CD14-positive monocyte (primary cell): ENCODE measurements at regions not wholly inside any gene's neighbourhood (a gene's known extent, or its start where the extent isn't known, plus 50 kb on each side); places are given as distances from the start of the nearest gene placed in this dataset.

Source experiments
- DNase-seq, 3 donors: peaks; one replicate each; pipeline ENCODE4 v3.0.0-alpha.2; 2011 to 2022
- H2AFZ ChIP-seq: 2 replicates; pipeline ENCODE4 v1.6.0; 2012; ENCODE audit warnings: mild to moderate bottlenecking, low read depth, low read length, inconsistent platforms; ENCODE audit not compliant: insufficient read depth, poor library complexity, severe bottlenecking
- H3K27ac ChIP-seq, 2 donors: 1 replicate in 1 of 2; 2 replicates in 1 of 2; pipeline ENCODE4 v1.5.1; 2012 to 2013; ENCODE audit warnings: low read length in 2 of 2, control low read depth in 1 of 2, inconsistent platforms in 1 of 2, low read depth in 1 of 2, mild to moderate bottlenecking in 1 of 2
- H3K27me3 ChIP-seq, 2 donors: one replicate each; pipeline versions ENCODE4 v1.6.0 to v1.6.1; 2011 to 2013; ENCODE audit warnings: low read length in 2 of 2; ENCODE audit not compliant: control insufficient read depth in 2 of 2, insufficient read depth in 2 of 2
- H3K36me3 ChIP-seq, 2 donors: replicated peaks in 1 of 2; 1 replicate in 1 of 2; 2 replicates in 1 of 2; pipeline versions ENCODE4 v1.5.1 to v1.6.1; 2012 to 2013; ENCODE audit warnings: low read length in 2 of 2, control low read depth in 1 of 2, inconsistent platforms in 1 of 2, mild to moderate bottlenecking in 1 of 2; ENCODE audit not compliant: insufficient read depth in 2 of 2, control insufficient read depth in 1 of 2
- H3K4me1 ChIP-seq, 2 donors: 1 replicate in 1 of 2; 2 replicates in 1 of 2; pipeline versions ENCODE4 v1.5.1 to v1.6.1; 2012 to 2013; ENCODE audit warnings: low read length in 2 of 2, control low read depth in 1 of 2, inconsistent platforms in 1 of 2, mild to moderate bottlenecking in 1 of 2, moderate library complexity in 1 of 2; ENCODE audit not compliant: insufficient read depth in 2 of 2, control insufficient read depth in 1 of 2
- H3K4me2 ChIP-seq: replicated peaks from 2 replicates; pipeline ENCODE3; 2012; ENCODE audit warnings: low read length, moderate library complexity, mild to moderate bottlenecking; ENCODE audit not compliant: poor library complexity, severe bottlenecking; ENCODE audit errors: extremely low read depth
- H3K4me3 ChIP-seq, 3 experiments: fragments of 200-600 bp in 1 of 3; sonication (generic) in 1 of 3; replicated peaks in 1 of 3; 1 replicate in 2 of 3; 2 replicates in 1 of 3; pipeline ENCODE4 v1.5.1; 2011 to 2013; ENCODE audit warnings: low read length in 3 of 3, mild to moderate bottlenecking in 3 of 3, control low read depth in 2 of 3, low read depth in 2 of 3, inconsistent platforms in 1 of 3, moderate library complexity in 1 of 3
- H3K79me2 ChIP-seq: 2 replicates; pipeline ENCODE4 v1.6.0; 2012; ENCODE audit warnings: mild to moderate bottlenecking, control low read depth, inconsistent platforms, low read length, moderate library complexity; ENCODE audit not compliant: insufficient read depth
- H3K9ac ChIP-seq: 2 replicates; pipeline ENCODE4 v1.6.0; 2017; ENCODE audit warnings: low read length, mild to moderate bottlenecking; ENCODE audit not compliant: insufficient read depth, poor library complexity, severe bottlenecking
- H3K9me3 ChIP-seq, 2 donors: replicated peaks in 1 of 2; 1 replicate in 1 of 2; 2 replicates in 1 of 2; pipeline versions ENCODE4 v1.5.1 to v1.6.1; 2012 to 2013; ENCODE audit warnings: low read length in 2 of 2, control low read depth in 1 of 2; ENCODE audit not compliant: control insufficient read depth in 1 of 2, insufficient read depth in 1 of 2
- H4K20me1 ChIP-seq: 2 replicates; pipeline ENCODE4 v1.6.0; 2012; ENCODE audit warnings: mild to moderate bottlenecking, low read length, control low read depth, moderate library complexity; ENCODE audit not compliant: insufficient read depth
- H3K27ac Mint-ChIP-seq, 7 donors: one replicate each; pipeline ENCODE4 v1.8.0; 2020; ENCODE audit warnings: mild to moderate bottlenecking in 7 of 7, mixed read lengths in 7 of 7, moderate library complexity in 6 of 7, inconsistent platforms in 2 of 7
- H3K27me3 Mint-ChIP-seq, 3 donors: one replicate each; pipeline ENCODE4 v1.8.0; 2021 to 2022; ENCODE audit warnings: low read depth in 3 of 3, mild to moderate bottlenecking in 3 of 3, mixed read lengths in 3 of 3, moderate library complexity in 3 of 3, inconsistent platforms in 1 of 3
- H3K36me3 Mint-ChIP-seq, 2 donors: one replicate each; pipeline ENCODE4 v1.8.0; 2020; ENCODE audit warnings: mixed read lengths in 2 of 2, inconsistent platforms in 1 of 2, mild to moderate bottlenecking in 1 of 2
- H3K4me1 Mint-ChIP-seq: one replicate; pipeline ENCODE4 v1.8.0; 2020; ENCODE audit warnings: mild to moderate bottlenecking, mixed read lengths
- H3K4me3 Mint-ChIP-seq, 2 donors: one replicate each; pipeline ENCODE4 v1.8.0; 2020; ENCODE audit warnings: mild to moderate bottlenecking in 2 of 2, mixed read lengths in 2 of 2, moderate library complexity in 1 of 2
- H3K9me3 Mint-ChIP-seq, 7 donors: one replicate each; pipeline ENCODE4 v1.8.0; 2020 to 2022; ENCODE audit warnings: mixed read lengths in 7 of 7, mild to moderate bottlenecking in 6 of 7, moderate library complexity in 6 of 7, inconsistent platforms in 2 of 7
- CTCF ChIP-seq: fragments of 200-600 bp; IDR thresholded peaks from one replicate; pipeline ENCODE4 v1.8.0; 2022; ENCODE audit warnings: antibody characterized with exemption, mild to moderate bottlenecking
- WGBS: methylation state at CpG from one replicate; pipeline ENCODE4 v1.1.5; 2013; ENCODE audit warnings: missing lambda C conversion rate; ENCODE audit not compliant: insufficient coverage; 5-methylcytosine and 5-hydroxymethylcytosine counted together
- intact Hi-C, 2 donors: fragments of 100-400 bp; cut with micrococcal nuclease; formaldehyde crosslinking; loops; one replicate each; pipeline versions ENCODE4 v1.15.0 to v1.15.1; 2023

- no peak overlapping the region for H3K4me2 ChIP-seq
- Mint-ChIP-seq H3K4me3 (no peak overlapping the region), H3K36me3 (no peaks in the 10 kb centered on the region), H3K27ac (no peak overlapping the region), H3K9me3 (peaks cover 0 to 6% (median 2%) of the 10 kb centered on the region in 7 donors), H3K27me3 (peaks cover 3 to 9% (median 4%) of the 10 kb centered on the region in 3 donors), H3K4me1 (no peaks in the 10 kb centered on the region)
- no peak overlapping the region for H3K4me3 ChIP-seq
- no peaks in the 10 kb centered on the region for H3K9me3 ChIP-seq
- no peaks in the 10 kb centered on the region for H3K4me1 ChIP-seq
- H3K27ac ChIP-seq, result no peak overlapping the region
- TF ChIP-seq CTCF, result no peak
- H3K79me2 ChIP-seq, result no peaks in the 10 kb centered on the region
- no peaks in the 10 kb centered on the region for H4K20me1 ChIP-seq
- H3K36me3 ChIP-seq, result no peaks in the 10 kb centered on the region
- no peak overlapping the region for H2AFZ ChIP-seq
- intact Hi-C loops, result no loop called here
- no peak for DNase-seq
- H3K27me3 ChIP-seq, result no peaks in the 10 kb centered on the region
- no peak overlapping the region for H3K9ac ChIP-seq
- no CpG with 5 or more reads among the region's 5 CpGs for WGBS
Observed at GRCh38 chr22:27240298-27241075, 561.1 kb downstream of the MN1 start.

- no peaks in the 10 kb centered on the region for H3K4me1 Mint-ChIP-seq
- H3K27me3 Mint-ChIP-seq, result peaks cover 2 to 7% (median 4%) of the 10 kb centered on the region in 3 donors
- no peak overlapping the region for H3K27ac Mint-ChIP-seq
- Histone ChIP-seq H3K79me2 (no peaks in the 10 kb centered on the region), H3K4me1 (no peaks in the 10 kb centered on the region), H3K36me3 (no peaks in the 10 kb centered on the region), H3K4me3 (no peak overlapping the region), H3K4me2 (no peak overlapping the region), H3K9me3 (no peaks in the 10 kb centered on the region), H3K27ac (no peak overlapping the region), H3K9ac (no peak overlapping the region), H4K20me1 (no peaks in the 10 kb centered on the region), H2AFZ (no peak overlapping the region), H3K27me3 (no peaks in the 10 kb centered on the region)
- no peak for DNase-seq
- peaks cover 0 to 8% (median 2%) of the 10 kb centered on the region in 7 donors for H3K9me3 Mint-ChIP-seq
- H3K36me3 Mint-ChIP-seq, result no peaks in the 10 kb centered on the region
- no peak for TF ChIP-seq CTCF
- intact Hi-C loops, result no loop called here
- WGBS, result 93% methylated on average over 4 of the region's 8 CpGs
- no peak overlapping the region for H3K4me3 Mint-ChIP-seq
Observed at GRCh38 chr22:27241430-27242321, 559.9 kb downstream of the MN1 start.
